K562 (cell line): ENCODE measurements at regions not wholly inside any gene's neighbourhood (a gene's known extent, or its start where the extent isn't known, plus 50 kb on each side); places are given as distances from the start of the nearest gene placed in this dataset.

Experiments used
- CTCF ChIP-seq, 3 experiments: IDR thresholded peaks in 2 of 3; conservative IDR thresholded peaks in 1 of 3; 2 replicates each; pipeline ENCODE4 v1.5.1; 2011 to 2012; ENCODE audit warnings: low read length in 3 of 3, mild to moderate bottlenecking in 3 of 3, control low read depth in 2 of 3, improper control_type of control experiment in 1 of 3, inconsistent platforms in 1 of 3, low read depth in 1 of 3, mixed read lengths in 1 of 3, moderate library complexity in 1 of 3; ENCODE audit not compliant: insufficient read depth in 2 of 3
- NCOR1 ChIP-seq: fragments of 450-650 bp; IDR thresholded peaks from 2 replicates; pipeline ENCODE4 v1.6.1; 2016; ENCODE audit warnings: mild to moderate bottlenecking, moderate library complexity
- POU5F1 ChIP-seq: fragments of 150-350 bp; IDR thresholded peaks from 2 replicates; pipeline ENCODE4 v1.6.1; 2014; ENCODE audit warnings: borderline replicate concordance, low read length, low read depth, mild to moderate bottlenecking; ENCODE audit not compliant: partially characterized antibody
- ZFP91 ChIP-seq: sonication (generic); formaldehyde crosslinking; IDR thresholded peaks from 2 replicates; pipeline ENCODE4 v1.8.0; 2022; ENCODE audit warnings: mild to moderate bottlenecking, missing genetic modification reagents

- TF ChIP-seq CTCF (IDR thresholded peaks at IDR 0.05 in 2 of 3, conservative IDR thresholded peaks at IDR 0.05 in 1 of 3; ENCODE audit: insufficient read depth in 2 of 3, low read depth in 1 of 3, low read length in 3 of 3): no peak
- TF ChIP-seq NCOR1: no peak
- no peak for TF ChIP-seq POU5F1
- TF ChIP-seq ZFP91 (CRISPR knock-in tag): no peak
These were observed 728.5 kb upstream of the NDST4 start for GRCh38 chr4:115841871-115842270.
